ENCODE measurements at regions not wholly inside any gene's neighbourhood (a gene's known extent, or its start where the extent isn't known, plus 50 kb on each side); places are given as distances from the start of the nearest gene placed in this dataset.

- TF ChIP-seq, protein P1, sequence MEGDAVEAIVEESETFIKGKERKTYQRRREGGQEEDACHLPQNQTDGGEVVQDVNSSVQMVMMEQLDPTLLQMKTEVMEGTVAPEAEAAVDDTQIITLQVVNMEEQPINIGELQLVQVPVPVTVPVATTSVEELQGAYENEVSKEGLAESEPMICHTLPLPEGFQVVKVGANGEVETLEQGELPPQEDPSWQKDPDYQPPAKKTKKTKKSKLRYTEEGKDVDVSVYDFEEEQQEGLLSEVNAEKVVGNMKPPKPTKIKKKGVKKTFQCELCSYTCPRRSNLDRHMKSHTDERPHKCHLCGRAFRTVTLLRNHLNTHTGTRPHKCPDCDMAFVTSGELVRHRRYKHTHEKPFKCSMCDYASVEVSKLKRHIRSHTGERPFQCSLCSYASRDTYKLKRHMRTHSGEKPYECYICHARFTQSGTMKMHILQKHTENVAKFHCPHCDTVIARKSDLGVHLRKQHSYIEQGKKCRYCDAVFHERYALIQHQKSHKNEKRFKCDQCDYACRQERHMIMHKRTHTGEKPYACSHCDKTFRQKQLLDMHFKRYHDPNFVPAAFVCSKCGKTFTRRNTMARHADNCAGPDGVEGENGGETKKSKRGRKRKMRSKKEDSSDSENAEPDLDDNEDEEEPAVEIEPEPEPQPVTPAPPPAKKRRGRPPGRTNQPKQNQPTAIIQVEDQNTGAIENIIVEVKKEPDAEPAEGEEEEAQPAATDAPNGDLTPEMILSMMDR (IDR thresholded peaks at IDR 0.05): no peak
- H3K36me3 ChIP-seq: no peaks in the 10 kb centered on the region
- FAIRE-seq: no peak
- 79 to 82% methylated on average over 2 of the region's 2 CpGs for WGBS, 2 donors
- intact Hi-C loops (cut with DNase I): no loop called here
- DNase-seq: no peak
- H3K4me1 ChIP-seq: no peaks in the 10 kb centered on the region
- H3K27me3 ChIP-seq: no peaks in the 10 kb centered on the region
- H3K27ac ChIP-seq: no peak overlapping the region
- H3K4me3 ChIP-seq: no peak overlapping the region
- no peak for ATAC-seq
- H3K9me3 ChIP-seq: no peaks in the 10 kb centered on the region
These were observed 269.4 kb upstream of the TCF4 start for GRCh38 chr18:55857409-55857808.

GRCh38 chr18:55856679-55857078 is 268.7 kb upstream of the TCF4 start:
- no peaks in the 10 kb centered on the region for H3K9me3 ChIP-seq
- H3K27ac ChIP-seq: no peak overlapping the region
- FAIRE-seq (no peak), ATAC-seq (no peak), DNase-seq (no peak)
- no peaks in the 10 kb centered on the region for H3K4me1 ChIP-seq
- no peaks in the 10 kb centered on the region for H3K36me3 ChIP-seq
- H3K4me3 ChIP-seq: no peak overlapping the region
- H3K27me3 ChIP-seq: no peaks in the 10 kb centered on the region
- intact Hi-C loops (cut with DNase I): no loop called here
- TF ChIP-seq, protein P1 (IDR thresholded peaks at IDR 0.05): no peak

DNA sequence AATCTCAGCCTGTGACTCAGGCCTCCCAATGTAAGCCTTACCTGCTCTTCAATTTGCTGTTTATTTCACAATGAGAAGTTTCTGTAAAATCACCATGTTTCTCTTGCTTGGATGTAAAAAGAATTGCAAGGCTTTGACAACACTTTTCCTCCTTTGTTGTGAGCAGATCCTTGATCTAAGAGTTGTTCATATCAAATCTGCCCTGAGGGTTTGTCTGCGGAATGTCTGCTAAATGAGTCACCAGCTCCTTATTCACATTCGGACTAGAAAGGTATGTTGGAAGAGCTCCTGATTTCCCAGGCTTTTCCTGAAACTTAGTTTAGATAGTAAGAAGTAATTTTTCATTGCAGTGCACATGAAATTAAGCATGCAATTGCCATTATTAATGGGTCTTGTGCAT is 268.2 kb upstream of the TCF4 start:
- H3K9me3 ChIP-seq: no peaks in the 10 kb centered on the region
- no peaks in the 10 kb centered on the region for H3K36me3 ChIP-seq
- intact Hi-C loops (cut with DNase I): no loop called here
- no peak overlapping the region for H3K4me3 ChIP-seq
- FAIRE-seq (no peak), ATAC-seq (no peak), DNase-seq (no peak)
- H3K27ac ChIP-seq: no peak overlapping the region
- TF ChIP-seq, protein P1 (IDR thresholded peaks at IDR 0.05): no peak
- H3K27me3 ChIP-seq: no peaks in the 10 kb centered on the region
- no peaks in the 10 kb centered on the region for H3K4me1 ChIP-seq
- WGBS, 2 donors: 81 to 86% methylated on average over 2 of the region's 2 CpGs

- Histone ChIP-seq H3K4me1 (no peaks in the 10 kb centered on the region), H3K36me3 (no peaks in the 10 kb centered on the region), H3K27ac (no peak overlapping the region), H3K4me3 (no peak overlapping the region), H3K27me3 (no peaks in the 10 kb centered on the region), H3K9me3 (no peaks in the 10 kb centered on the region)
- ATAC-seq: no peak
- TF ChIP-seq, protein P1 (IDR thresholded peaks at IDR 0.05): no peak
- no peak for FAIRE-seq
- intact Hi-C loops (cut with DNase I): no loop called here
- 77% methylated on average over 3 of the region's 3 CpGs for WGBS, 2 donors
- no peak for DNase-seq
These were observed 265.3 kb upstream of the TCF4 start for GRCh38 chr18:55853268-55853667.

GRCh38 chr18:55850904-55851303 is 262.9 kb upstream of the TCF4 start:
- intact Hi-C loops (cut with DNase I): no loop called here
- Histone ChIP-seq H3K27ac (no peak overlapping the region), H3K36me3 (no peaks in the 10 kb centered on the region), H3K4me1 (no peaks in the 10 kb centered on the region), H3K27me3 (peaks cover 0 to 4% (median 0%) of the 10 kb centered on the region in 4 donors), H3K4me3 (no peak overlapping the region), H3K9me3 (no peaks in the 10 kb centered on the region)
- TF ChIP-seq, protein P1 (IDR thresholded peaks at IDR 0.05): no peak
- ATAC-seq (no peak), DNase-seq (no peak), FAIRE-seq (no peak)
- 89 to 94% methylated on average over 8 of the region's 8 CpGs for WGBS, 2 donors

All from pancreas (tissue), 10 donors.